GM12873 (cell line): ENCODE measurements at regions not wholly inside any gene's neighbourhood (a gene's known extent, or its start where the extent isn't known, plus 50 kb on each side); places are given as distances from the start of the nearest gene placed in this dataset.

Experiments used
- CTCF ChIP-seq: IDR thresholded peaks from 2 replicates; pipeline ENCODE4 v1.5.1; 2012; ENCODE audit warnings: low read depth, mild to moderate bottlenecking, moderate library complexity, low read length, control low read depth; ENCODE audit not compliant: insufficient read depth; ENCODE audit errors: missing control alignments

- no peak for TF ChIP-seq CTCF
Measured at GRCh38 chr20:50267041-50267865, 76.6 kb downstream of the CEBPB start.

- TF ChIP-seq CTCF, result no peak
Measured at GRCh38 chr20:50267866-50268219, 77.2 kb downstream of the CEBPB start.

GRCh38 chr20:50269091-50270033 lies 78.7 kb downstream of the CEBPB start:
- no peak for TF ChIP-seq CTCF

- no peak for TF ChIP-seq CTCF
Measured at GRCh38 chr20:50270034-50270395, 79.4 kb downstream of the CEBPB start.

- TF ChIP-seq CTCF, result no peak
Measured at GRCh38 chr20:50270569-50270968, 79.9 kb downstream of the CEBPB start.

- no peak for TF ChIP-seq CTCF
Measured at GRCh38 chr20:50271176-50271575, 80.5 kb downstream of the CEBPB start.

- no peak for TF ChIP-seq CTCF
Measured at GRCh38 chr20:50271612-50272011, 81.0 kb downstream of the CEBPB start.
